NCI-H2081 treated with DMSO at 0.1 percent for 48 hours (cell line): ENCODE measurements at regions not wholly inside any gene's neighbourhood (a gene's known extent, or its start where the extent isn't known, plus 50 kb on each side); places are given as distances from the start of the nearest gene placed in this dataset.

ENCODE experiments used
- DNase-seq: peaks from one replicate; lab custom pipeline; 2025; lab: John Stamatoyannopoulos, UW

DNA sequence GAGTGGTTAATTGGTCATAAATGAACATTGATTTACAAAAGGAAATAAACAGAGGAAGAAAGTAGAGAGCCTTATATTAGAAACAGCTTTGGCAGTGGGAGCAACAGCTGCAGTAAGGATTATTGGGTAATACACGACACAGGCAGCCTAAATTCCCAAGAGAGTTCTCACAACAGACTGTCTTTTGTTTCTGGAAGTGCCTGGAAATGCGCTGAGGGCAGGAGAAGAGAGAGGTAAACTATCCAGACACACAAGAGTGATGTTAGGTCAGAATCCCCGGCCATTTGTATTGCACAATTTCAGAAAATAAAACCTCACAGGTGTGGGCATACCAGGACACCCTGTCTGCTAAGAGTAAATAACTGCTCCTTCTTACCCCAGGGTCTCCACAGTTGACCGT lies 450.4 kb upstream of the CTNND2 start:
- DNase-seq, result no peak

DNA sequence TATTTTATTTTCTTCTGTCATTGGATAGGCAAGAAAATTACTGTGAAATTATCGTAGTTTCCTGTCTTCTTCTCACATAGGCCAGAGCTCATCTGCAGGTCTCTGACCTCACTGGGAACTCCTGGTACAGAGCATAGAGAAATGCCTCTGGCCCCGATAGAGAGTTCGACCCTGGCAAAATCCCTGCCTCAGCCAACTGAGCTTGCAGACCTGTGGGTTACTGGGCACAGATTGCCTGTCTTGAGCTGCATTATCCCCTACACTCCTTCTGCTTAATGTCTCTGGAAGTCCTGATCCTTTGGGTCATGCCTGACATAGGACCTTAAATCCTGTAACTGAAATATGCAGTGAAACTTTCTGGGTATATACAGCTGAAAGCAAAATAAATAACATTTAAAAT lies 439.3 kb upstream of the CTNND2 start:
- DNase-seq, result no peak

DNA sequence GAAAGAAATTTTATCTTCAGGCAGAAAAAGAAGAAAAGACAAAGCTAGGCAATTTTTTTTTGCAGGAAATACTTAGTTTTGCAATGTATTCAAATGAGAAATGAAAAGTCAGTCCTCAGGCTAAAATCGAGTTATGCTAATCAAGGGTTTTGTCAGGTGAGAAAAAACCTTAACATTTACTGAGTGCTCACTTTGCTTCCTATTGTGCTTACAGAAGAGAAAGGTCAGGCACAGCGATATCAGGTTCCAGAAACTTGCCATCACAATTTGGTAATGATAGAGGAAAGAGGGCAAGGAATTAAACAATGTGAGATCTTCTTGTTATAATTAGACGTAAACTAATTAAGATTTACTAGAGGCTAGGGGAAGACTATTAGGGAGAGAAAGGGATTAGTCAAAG lies 431.7 kb upstream of the CTNND2 start:
- no peak for DNase-seq

DNA sequence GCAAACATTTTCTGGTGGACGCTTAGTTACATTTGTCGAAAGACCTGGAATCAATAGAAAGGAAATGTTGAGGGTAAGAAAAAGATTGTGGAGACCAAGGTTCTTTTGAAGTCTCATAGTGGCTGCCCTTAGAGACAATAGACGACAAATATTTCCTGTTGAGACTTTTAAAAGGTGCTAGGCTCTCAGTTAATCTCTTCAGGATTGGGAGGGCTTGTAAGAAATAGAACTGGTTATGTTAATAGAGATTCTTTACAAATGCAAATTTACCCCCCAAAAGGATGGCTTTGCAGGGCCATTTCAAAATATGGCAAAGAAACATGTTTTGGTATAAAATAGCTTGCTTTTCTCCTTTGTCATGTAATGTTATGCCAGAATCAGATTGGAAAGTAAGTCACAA lies 428.2 kb upstream of the CTNND2 start:
- DNase-seq, result no peak

DNA sequence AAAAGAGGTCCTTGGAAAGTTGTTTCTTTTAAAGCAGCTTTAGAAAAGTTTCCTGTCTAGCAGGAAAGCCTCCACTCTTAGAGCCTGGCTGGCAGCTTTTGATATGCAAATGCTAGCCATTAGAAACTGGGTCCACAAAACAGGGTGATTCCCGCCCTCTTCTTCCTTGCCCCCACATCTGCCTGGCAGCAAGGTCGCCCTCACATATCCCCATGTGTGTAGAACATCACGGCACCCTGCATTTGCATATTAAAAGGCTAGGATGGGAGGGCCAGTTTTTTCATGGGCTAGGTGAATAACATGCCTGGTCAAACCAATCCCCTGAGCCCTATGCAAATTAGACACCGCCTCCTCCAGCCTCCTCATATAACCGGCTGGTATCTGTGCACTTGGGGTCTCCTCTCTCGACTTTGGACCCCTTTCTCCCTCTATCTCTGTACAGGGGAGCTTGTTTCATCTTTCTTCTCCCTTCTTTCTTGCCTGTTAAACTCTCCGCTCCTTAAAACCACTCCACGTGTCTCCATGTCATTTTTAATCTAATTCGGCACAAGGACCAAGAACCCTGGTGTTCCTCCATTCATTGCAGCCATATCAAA lies 426.8 kb upstream of the CTNND2 start:
- DNase-seq, result no peak

DNA sequence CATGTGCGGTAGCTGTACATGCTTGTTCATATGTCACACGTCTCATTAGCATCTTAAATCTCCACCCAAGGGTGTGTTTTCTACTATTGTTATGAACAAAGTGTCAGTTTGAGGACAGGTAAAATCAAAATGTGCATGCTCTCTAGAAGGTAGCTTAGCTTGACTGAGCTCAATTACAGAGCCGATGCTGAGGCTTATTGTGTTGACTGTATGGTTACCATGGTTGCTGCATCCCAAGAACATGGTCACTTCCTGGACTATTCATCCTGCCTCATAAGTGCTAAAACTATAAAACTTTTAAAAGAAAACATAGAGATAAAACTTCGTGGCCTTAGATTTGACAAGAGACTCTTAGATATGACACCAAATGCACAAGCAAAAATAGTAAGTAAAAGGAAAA lies 426.1 kb upstream of the CTNND2 start:
- DNase-seq, result no peak

DNA sequence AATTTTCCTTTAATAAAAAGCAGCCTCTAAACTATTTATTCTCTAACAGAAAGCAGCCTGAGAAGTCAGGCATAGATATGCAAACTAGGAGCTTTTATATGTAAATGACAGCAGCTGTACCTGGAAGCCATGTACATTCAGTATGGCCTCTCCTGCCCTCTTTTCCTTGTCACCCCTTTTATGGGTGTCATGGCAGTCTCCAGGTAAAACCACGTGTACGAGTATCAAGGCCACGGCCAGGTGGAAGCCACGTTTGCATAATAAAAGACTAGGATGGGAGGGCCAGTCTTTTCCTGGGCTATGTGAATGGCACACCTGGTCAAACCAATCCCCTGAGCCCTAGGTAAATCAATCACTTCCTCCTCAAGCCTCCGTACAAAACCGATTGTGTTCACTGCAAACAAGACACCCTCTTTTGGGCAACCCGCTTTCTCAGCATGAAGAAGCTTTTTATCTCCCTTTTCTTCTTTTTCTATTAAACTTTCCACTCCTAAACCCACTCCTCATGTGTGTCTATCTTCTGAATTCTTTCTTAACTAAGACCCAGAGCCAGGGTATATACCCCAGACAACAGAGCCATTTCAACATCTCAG lies 419.5 kb upstream of the CTNND2 start:
- peak; percentile 22 for DNase-seq

GRCh38 chr5:12322042-12322441 lies 417.8 kb upstream of the CTNND2 start:
- DNase-seq, result no peak

DNA sequence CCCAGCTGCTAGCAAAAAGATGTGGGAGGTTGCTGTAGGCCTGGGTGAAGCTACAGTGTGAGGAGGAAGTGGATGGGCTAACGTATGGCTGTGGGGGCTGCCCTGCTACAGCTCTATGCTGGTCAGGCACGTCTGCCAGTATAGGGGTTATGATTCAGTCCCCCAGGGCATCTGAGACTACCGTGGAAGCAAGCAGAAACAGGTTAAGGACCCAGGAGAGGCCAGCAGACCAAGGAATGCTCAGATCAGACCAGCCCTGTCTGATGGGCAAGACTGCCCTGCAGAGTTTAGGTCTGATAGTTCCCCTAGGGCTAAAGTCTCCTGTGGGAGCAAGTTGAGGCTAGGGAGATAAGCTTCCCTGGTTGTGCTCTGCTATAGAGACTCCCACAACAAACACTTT lies 416.1 kb upstream of the CTNND2 start:
- DNase-seq, result no peak

DNA sequence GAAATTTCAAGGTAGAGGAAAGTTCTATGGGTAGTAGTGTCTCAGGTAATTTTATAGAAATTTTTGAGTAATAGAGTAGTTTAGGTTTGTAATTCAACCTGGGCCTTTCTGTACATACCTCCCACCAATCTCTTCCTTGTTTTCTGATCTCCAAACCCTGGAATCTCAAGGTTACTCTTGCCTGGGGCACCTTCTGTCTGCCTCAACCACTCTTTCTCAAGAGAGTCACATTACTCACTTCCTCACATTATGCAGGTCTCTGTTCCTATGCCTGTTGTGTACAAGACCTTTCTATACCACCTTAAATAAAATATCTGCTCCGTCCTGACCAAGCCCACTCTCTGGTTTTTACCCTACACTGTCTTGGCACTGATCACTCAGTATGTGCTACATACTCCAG lies 412.6 kb upstream of the CTNND2 start:
- no peak for DNase-seq

DNA sequence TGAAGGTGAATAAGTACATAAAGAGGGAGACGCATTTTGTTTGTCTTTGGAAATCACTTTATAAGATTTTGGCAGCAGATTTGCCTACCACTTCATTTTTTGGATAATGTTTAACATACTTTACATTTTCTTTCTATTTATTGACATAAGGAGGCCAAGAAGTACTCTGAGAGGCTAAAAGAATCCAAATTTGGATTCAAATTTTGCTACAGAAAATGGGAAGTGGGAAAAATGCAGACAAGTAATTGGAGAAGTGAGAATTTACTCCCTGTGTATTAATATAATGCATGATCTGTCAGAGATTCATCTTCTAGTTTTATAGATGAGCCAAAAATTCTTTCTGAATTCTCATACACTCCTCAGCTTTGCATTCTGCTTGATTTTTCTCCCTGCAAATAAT lies 411.2 kb upstream of the CTNND2 start:
- DNase-seq, result no peak

DNA sequence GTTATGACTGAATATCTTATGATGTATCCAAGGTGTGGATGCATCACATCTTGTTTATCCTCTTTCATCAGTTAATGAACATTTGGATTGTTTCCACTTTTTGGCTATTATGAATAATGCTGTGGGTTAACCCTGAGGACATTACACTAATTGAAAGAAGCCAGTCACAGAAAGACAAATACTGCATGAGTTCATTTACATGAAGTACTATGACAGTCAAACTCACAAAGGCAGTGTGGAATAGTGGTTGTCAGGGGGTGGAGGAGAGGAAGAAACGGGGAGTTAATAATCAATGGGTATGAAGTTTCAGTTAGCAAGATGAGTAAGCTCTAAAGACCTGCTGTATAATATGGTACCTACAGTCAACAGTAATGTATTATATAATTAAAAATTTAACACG lies 409.4 kb upstream of the CTNND2 start:
- DNase-seq, result no peak

DNA sequence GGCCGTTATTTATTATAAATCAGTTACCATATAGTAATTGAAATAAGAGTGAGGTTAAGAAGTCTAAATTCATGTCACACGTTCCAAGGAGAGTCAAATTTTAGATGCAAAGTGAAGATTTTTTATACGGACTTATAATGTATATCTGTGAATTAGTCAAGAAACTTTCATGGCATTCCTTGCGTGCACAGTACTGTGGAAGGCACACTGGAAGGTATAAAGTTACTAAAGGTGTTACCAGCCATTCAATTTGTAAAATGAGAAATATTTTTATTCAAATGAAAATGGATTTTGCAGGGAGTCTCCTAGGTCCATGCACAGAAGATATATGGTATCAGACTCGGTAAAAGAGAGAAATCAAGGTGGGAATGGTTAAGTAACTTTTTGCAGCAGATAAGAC lies 408.1 kb upstream of the CTNND2 start:
- no peak for DNase-seq

- no peak for DNase-seq
These were observed 389.9 kb upstream of the CTNND2 start for GRCh38 chr5:12294151-12294550.

GRCh38 chr5:12292610-12293204 lies 388.5 kb upstream of the CTNND2 start:
- DNase-seq, result peak; percentile 11

DNA sequence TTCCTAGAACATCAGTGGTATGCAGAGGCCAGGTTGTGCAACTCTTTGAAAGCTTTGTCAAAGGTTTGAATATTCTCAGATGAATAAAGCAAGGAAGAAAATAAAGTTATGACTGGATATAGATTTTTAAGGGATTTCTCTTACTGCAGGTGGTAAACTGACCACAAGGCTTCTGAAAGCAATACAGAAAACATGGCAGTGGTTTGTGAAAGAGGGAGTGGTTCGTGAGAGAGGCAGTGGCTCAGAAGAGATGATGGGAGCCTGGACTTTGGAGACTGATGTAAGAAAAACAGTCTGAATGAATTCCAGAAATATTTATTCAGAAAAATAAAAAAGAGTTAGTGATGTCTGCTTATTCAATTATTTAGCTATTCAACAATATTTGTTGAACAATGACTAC lies 380.4 kb upstream of the CTNND2 start:
- DNase-seq, result no peak

- DNase-seq, result no peak
These were observed 373.4 kb upstream of the CTNND2 start for GRCh38 chr5:12277504-12278192.

DNA sequence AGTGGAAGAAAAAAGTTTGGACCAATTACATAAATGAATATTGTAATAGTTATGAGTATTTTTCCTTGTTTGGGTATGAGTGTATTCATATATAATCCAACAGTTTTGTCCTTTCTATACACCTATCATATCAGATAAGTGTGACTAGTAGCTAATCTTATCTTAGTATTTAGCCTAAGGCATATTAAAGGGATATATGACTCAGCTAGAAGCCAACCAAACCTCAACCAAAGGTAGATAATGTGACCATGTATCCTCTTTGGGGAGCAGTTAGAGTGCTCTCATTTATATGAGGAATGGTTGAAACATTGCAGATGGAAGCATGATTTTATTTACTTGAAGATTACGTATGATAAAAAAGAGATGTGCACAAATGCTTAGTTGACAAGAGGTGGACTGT lies 370.0 kb upstream of the CTNND2 start:
- DNase-seq, result no peak

DNA sequence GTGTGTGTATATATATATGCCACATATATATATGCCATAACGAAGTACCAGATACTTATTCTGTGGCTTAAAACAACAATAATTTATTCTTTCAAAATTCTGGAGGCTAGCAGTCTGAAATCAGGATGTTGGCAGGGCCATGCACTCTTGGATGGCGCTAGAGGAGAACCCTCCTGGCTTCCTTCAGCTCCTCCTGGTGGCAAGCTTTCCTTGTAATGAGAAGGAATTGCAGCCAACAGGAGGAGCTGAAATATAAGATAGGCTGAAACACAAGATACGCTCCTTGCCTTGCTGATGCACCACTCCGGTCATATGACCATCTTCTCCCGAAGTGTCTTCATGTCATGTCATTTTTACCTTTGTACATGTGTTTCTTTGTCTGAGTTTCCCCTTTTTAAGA lies 368.1 kb upstream of the CTNND2 start:
- no peak for DNase-seq

- no peak for DNase-seq
These were observed 366.7 kb upstream of the CTNND2 start for GRCh38 chr5:12270914-12271313.

DNA sequence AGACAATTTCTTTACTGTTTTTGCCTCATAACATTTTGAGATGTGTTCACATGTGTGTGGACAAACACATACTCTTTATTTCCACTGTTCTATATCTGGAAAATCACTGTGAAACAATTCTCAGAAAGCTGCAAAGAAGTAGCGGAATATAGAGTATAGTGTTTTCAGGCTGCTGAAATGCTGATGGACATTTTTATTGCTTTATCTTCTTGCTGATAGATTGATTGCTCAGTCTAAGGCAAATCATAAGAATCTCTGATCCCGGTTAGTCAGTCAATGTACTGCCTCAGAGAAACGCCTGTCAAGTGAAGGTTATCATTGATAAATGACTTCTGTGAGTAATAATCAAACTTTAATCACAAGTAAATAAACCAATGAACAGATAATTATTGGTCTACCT lies 364.9 kb upstream of the CTNND2 start:
- no peak for DNase-seq

GRCh38 chr5:12258549-12258948 lies 354.3 kb upstream of the CTNND2 start:
- DNase-seq, result no peak

DNA sequence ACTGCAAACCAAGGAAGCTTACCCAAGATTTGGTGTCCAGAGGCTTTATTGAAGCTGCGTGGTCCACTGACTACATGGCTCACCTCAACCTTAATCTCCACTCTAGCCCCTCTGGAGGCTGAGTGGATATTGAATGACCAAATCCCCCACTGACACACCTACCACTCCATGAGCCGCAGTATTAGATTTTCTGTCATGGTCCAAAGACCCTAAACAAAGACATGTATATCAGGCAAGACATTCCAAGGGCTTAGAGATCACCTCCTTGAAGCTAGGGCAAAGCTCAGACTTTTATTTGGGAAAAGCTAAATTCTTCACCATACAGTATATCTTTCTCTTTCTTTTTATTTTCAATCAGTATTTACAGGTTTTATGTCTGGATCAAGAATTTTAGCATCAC lies 346.2 kb upstream of the CTNND2 start:
- no peak for DNase-seq

DNA sequence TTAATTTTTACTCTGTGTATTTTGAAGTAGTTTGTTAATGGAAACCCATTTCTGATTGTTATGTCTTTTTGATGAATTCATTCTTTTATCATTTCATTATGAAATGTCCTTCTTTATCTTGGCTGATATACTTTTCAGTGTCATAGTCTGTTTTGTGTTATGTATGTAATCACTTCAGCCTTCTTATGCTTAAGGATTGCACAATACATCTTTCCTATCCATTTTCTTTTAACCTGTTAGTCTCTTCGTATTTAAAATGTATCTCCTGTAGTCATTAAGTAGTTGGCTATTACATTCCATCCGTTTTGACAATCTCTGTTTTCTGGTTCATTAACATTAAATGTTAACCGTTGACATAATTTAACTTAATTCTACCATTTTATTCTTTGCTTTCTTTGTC lies 344.6 kb upstream of the CTNND2 start:
- no peak for DNase-seq
